Smooth muscle cell (in vitro differentiated cells): ENCODE measurements at regions not wholly inside any gene's neighbourhood (a gene's known extent, or its start where the extent isn't known, plus 50 kb on each side); places are given as distances from the start of the nearest gene placed in this dataset.

Source experiments
- DNase-seq: peaks from one replicate; lab custom pipeline; 2025; ENCODE audit not compliant: unreplicated experiment; lab: John Stamatoyannopoulos, UW
- H2AFZ ChIP-seq: fragments of 200-600 bp; sonication (generic); 2 replicates; pipeline ENCODE4 v1.6.0; 2016; ENCODE audit warnings: antibody characterized with exemption, low read depth, mild to moderate bottlenecking
- H3F3A ChIP-seq: fragments of 200-600 bp; sonication (generic); 2 replicates; pipeline ENCODE4 v1.6.0; 2017; ENCODE audit warnings: antibody characterized with exemption, low read depth
- H3K27ac ChIP-seq: fragments of 200-600 bp; sonication (generic); 2 replicates; pipeline ENCODE4 v1.5.1; 2016; ENCODE audit warnings: low read depth, mild to moderate bottlenecking
- H3K27me3 ChIP-seq: fragments of 200-600 bp; sonication (generic); 2 replicates; pipeline ENCODE4 v1.6.1; 2016; ENCODE audit warnings: low read depth, mild to moderate bottlenecking
- H3K36me3 ChIP-seq: fragments of 200-600 bp; sonication (generic); 2 replicates; pipeline ENCODE4 v1.5.1; 2016; ENCODE audit warnings: low read depth
- H3K4me1 ChIP-seq: fragments of 200-600 bp; sonication (generic); 2 replicates; pipeline ENCODE4 v1.5.1; 2016; ENCODE audit warnings: low read depth
- H3K4me2 ChIP-seq: fragments of 200-600 bp; sonication (generic); 2 replicates; pipeline ENCODE4 v1.6.0; 2016; ENCODE audit warnings: mild to moderate bottlenecking
- H3K4me3 ChIP-seq: fragments of 200-600 bp; sonication (generic); 2 replicates; pipeline ENCODE4 v1.5.1; 2016; ENCODE audit warnings: mild to moderate bottlenecking
- H3K79me2 ChIP-seq: fragments of 200-600 bp; sonication (generic); 2 replicates; pipeline ENCODE4 v1.6.0; 2016; ENCODE audit warnings: low read depth, mild to moderate bottlenecking
- H3K9ac ChIP-seq: fragments of 200-600 bp; sonication (generic); 2 replicates; pipeline ENCODE4 v1.6.0; 2016; ENCODE audit warnings: low read depth
- H3K9me3 ChIP-seq: fragments of 200-600 bp; sonication (generic); replicated peaks from 2 replicates; pipeline ENCODE4 v1.5.1; 2016; ENCODE audit warnings: low read depth
- H4K20me1 ChIP-seq: fragments of 200-600 bp; sonication (generic); 2 replicates; pipeline ENCODE4 v1.6.0; 2016; ENCODE audit warnings: low read depth
- WGBS: methylation state at CpG from one replicate; pipeline ENCODE4 v1.1.7; 2016; ENCODE audit warnings: low lambda C conversion rate; 5-methylcytosine and 5-hydroxymethylcytosine counted together
- TF ChIP-seq, protein P1 (sequence below): fragments of 200-600 bp; sonication (generic); IDR thresholded peaks from 2 replicates; pipeline ENCODE4 v1.5.1; 2017; ENCODE audit warnings: borderline replicate concordance, mild to moderate bottlenecking, antibody characterized with exemption; ENCODE audit not compliant: insufficient read depth, poor library complexity, severe bottlenecking

GRCh38 chr11:8777907-8778767, 95.5 kb downstream of the RPL27A start:
- no peak overlapping the region for H3K4me2 ChIP-seq
- 74% methylated on average over 8 of the region's 8 CpGs for WGBS

DNA sequence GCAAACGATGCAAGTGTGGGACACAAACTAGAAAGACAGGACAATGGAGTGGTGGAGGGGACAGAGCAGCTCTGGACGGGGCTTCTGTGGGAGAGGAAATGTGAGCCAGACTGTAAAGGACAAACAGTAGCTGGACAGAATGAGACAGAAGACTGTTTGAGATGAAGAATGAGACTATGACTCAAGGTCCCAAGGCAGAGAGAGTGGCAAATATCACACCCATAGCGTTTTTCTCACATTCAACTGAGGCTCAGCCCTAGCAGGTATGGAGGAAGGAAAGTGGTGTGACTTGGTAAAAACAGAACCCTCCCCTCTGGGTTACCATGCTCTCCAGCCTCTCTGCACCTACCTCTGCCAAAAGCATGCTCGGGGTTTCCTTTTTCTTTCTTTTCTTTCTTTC, 96.5 kb downstream of the RPL27A start:
- Histone ChIP-seq H2AFZ (no peak overlapping the region), H4K20me1 (peaks cover 100% of the 10 kb centered on the region), H3K9ac (peak overlapping the region; percentile 43), H3K27me3 (no peaks in the 10 kb centered on the region), H3K9me3 (no peaks in the 10 kb centered on the region), H3F3A (peaks cover 11% of the 10 kb centered on the region), H3K4me1 (peaks cover 12% of the 10 kb centered on the region), H3K79me2 (peaks cover 96% of the 10 kb centered on the region), H3K36me3 (peaks cover 5% of the 10 kb centered on the region), H3K4me3 (no peak overlapping the region), H3K4me2 (no peak overlapping the region), H3K27ac (peak overlapping the region; percentile 69)
- WGBS: 61% methylated on average over 4 of the region's 4 CpGs
- DNase-seq: no peak
- TF ChIP-seq, protein P1, sequence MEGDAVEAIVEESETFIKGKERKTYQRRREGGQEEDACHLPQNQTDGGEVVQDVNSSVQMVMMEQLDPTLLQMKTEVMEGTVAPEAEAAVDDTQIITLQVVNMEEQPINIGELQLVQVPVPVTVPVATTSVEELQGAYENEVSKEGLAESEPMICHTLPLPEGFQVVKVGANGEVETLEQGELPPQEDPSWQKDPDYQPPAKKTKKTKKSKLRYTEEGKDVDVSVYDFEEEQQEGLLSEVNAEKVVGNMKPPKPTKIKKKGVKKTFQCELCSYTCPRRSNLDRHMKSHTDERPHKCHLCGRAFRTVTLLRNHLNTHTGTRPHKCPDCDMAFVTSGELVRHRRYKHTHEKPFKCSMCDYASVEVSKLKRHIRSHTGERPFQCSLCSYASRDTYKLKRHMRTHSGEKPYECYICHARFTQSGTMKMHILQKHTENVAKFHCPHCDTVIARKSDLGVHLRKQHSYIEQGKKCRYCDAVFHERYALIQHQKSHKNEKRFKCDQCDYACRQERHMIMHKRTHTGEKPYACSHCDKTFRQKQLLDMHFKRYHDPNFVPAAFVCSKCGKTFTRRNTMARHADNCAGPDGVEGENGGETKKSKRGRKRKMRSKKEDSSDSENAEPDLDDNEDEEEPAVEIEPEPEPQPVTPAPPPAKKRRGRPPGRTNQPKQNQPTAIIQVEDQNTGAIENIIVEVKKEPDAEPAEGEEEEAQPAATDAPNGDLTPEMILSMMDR: no peak

More at GRCh38 chr11:8777907-8778767, 95.5 kb downstream of the RPL27A start:
- peak overlapping the region; percentile 69 for H3K27ac ChIP-seq
- peaks cover 5% of the 10 kb centered on the region for H3K36me3 ChIP-seq
- peaks cover 12% of the 10 kb centered on the region for H3F3A ChIP-seq
- peaks cover 100% of the 10 kb centered on the region for H4K20me1 ChIP-seq
- H3K4me3 ChIP-seq: no peak overlapping the region
- H3K79me2 ChIP-seq: peaks cover 96% of the 10 kb centered on the region
- DNase-seq: no peak
- no peaks in the 10 kb centered on the region for H3K9me3 ChIP-seq
- H3K27me3 ChIP-seq: no peaks in the 10 kb centered on the region
- peak overlapping the region; percentile 43 for H3K9ac ChIP-seq
- no peak overlapping the region for H2AFZ ChIP-seq
- H3K4me1 ChIP-seq: peaks cover 12% of the 10 kb centered on the region
- TF ChIP-seq, protein P1: no peak

DNA sequence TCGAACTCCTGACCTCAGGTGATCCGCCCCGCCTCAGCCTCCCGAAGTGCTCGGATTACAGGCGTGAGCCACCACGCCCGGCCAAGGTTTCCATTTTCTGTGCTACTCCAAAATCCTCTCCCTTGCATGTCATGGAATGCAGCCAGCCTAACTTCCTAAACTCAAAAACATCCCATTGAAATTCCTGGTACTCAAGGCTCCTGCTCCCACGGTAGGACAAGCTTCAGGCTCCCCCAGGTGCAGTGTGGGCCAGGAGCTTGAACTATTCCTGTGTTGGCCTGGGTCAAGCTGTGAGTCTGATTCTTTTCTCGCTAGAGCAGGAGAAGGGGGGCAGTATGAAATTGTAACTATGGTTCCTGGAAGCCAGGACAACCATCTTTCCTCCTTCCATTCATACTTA, 97.1 kb downstream of the RPL27A start:
- WGBS: 98% methylated on average over 10 of the region's 10 CpGs
- TF ChIP-seq, protein P1: no peak
- Histone ChIP-seq H3K4me3 (no peak overlapping the region), H3K27ac (peak overlapping the region; percentile 5), H4K20me1 (peaks cover 100% of the 10 kb centered on the region), H3K4me2 (no peak overlapping the region), H3K9ac (no peak overlapping the region), H3K9me3 (no peaks in the 10 kb centered on the region), H2AFZ (no peak overlapping the region), H3K79me2 (peaks cover 96% of the 10 kb centered on the region), H3K27me3 (no peaks in the 10 kb centered on the region), H3K36me3 (peaks cover 5% of the 10 kb centered on the region), H3K4me1 (peaks cover 12% of the 10 kb centered on the region), H3F3A (peaks cover 9% of the 10 kb centered on the region)
- DNase-seq: no peak
